ENCODE measurements at regions not wholly inside any gene's neighbourhood (a gene's known extent, or its start where the extent isn't known, plus 50 kb on each side); places are given as distances from the start of the nearest gene placed in this dataset.

DNA sequence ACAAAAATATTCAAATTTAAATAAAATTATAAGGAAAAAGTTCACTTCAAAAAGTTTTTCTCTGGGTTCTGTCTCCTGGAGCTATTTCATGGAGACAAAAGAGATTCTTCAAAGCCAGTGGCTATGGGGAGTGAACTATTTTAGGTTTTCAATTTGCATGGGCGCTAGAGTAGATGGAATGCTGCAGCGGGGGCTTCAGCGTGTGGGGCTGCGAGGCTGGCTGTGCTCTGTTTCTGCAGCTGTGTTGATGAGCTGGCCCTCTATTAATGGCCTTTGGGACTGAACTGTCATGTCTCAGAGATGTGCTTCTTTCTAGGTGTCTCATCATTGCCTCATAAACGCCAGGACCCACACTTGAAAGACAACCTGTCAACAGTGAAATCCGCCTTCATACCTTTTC is 108.4 kb upstream of the NPY start:
- Histone ChIP-seq H2BK5ac (ENCODE audit: low read depth, low read length, poor library complexity, severe bottlenecking) (no peak overlapping the region), H3K9ac (ENCODE audit: low read depth, low read length) (no peak overlapping the region), H3K9me1 (ENCODE audit: insufficient read depth, low read length) (no peaks in the 10 kb centered on the region), H2AK9ac (replicated peaks; ENCODE audit: low read depth, low read length, poor library complexity) (no peak overlapping the region), H3K4ac (ENCODE audit: low read depth, low read length) (no peak overlapping the region), H3K56ac (ENCODE audit: extremely low read depth, insufficient read depth, low read length) (no peak overlapping the region), H3K36me3 (ENCODE audit: control insufficient read depth, insufficient read depth, low read length) (no peaks in the 10 kb centered on the region), H2BK15ac (ENCODE audit: low read depth, low read length) (no peak overlapping the region), H3K27ac (ENCODE audit: insufficient read depth, low read length) (no peak overlapping the region), H4K20me1 (ENCODE audit: insufficient read depth, low read length) (no peaks in the 10 kb centered on the region), H3K27me3 (ENCODE audit: control insufficient read depth, insufficient read depth, low read length) (no peaks in the 10 kb centered on the region), H3K9me3 (ENCODE audit: control insufficient read depth, insufficient read depth, low read length) (no peaks in the 10 kb centered on the region), H3K4me2 (ENCODE audit: low read depth, low read length) (no peak overlapping the region), H4K91ac (ENCODE audit: insufficient read depth, low read depth, low read length) (no peak overlapping the region), H3K79me1 (ENCODE audit: low read depth in 1 of 2, low read length in 2 of 2) (no peaks in the 10 kb centered on the region), H3K4me1 (ENCODE audit: control insufficient read depth, insufficient read depth, low read length) (no peaks in the 10 kb centered on the region), H4K8ac (ENCODE audit: low read depth in 2 of 2, low read length in 2 of 2) (no peak overlapping the region), H3K14ac (replicated peaks; ENCODE audit: low read depth, low read length) (no peak overlapping the region), H3K18ac (ENCODE audit: low read depth, low read length) (no peak overlapping the region), H3K23ac (ENCODE audit: low read depth, low read length) (no peak overlapping the region), H2BK20ac (ENCODE audit: low read depth, low read length) (no peak overlapping the region), H2AFZ (replicated peaks; ENCODE audit: low read length, poor library complexity) (no peak overlapping the region), H3K4me3 (ENCODE audit: insufficient read depth, low read depth, low read length) (no peak overlapping the region), H2AK5ac (ENCODE audit: low read depth, low read length) (no peak overlapping the region), H2BK120ac (ENCODE audit: low read depth, low read length) (no peak overlapping the region), H4K5ac (ENCODE audit: low read depth, low read length) (no peak overlapping the region)
- intact Hi-C loops (cut with micrococcal nuclease) (no loop called here), in situ Hi-C loops (cut with MboI; ENCODE audit: low sequenced_read_pairs) (no loop called here), dilution Hi-C loops (cut with HindIII; ENCODE audit: low sequenced_read_pairs, unreplicated experiment) (no loop called here)
- BruUV-seq (replicated peaks): no TSS peak
- TF ChIP-seq POLR2A (IDR thresholded peaks at IDR 0.05; ENCODE audit: low read depth, low read length): no peak
- TF ChIP-seq MAZ (IDR thresholded peaks at IDR 0.05; ENCODE audit: borderline replicate concordance, low read depth, low read length): no peak
- TF ChIP-seq CHD1 (IDR thresholded peaks at IDR 0.05; ENCODE audit: low read depth, low read length): no peak
- no peak for TF ChIP-seq SMC3 (IDR thresholded peaks at IDR 0.05; ENCODE audit: low read depth, low read length)
- TF ChIP-seq BHLHE40 (IDR thresholded peaks at IDR 0.05; ENCODE audit: low read depth, low read length): no peak
- no peak for TF ChIP-seq FOS (IDR thresholded peaks at IDR 0.05; ENCODE audit: low read depth, low read length)
- TF ChIP-seq, protein P1, sequence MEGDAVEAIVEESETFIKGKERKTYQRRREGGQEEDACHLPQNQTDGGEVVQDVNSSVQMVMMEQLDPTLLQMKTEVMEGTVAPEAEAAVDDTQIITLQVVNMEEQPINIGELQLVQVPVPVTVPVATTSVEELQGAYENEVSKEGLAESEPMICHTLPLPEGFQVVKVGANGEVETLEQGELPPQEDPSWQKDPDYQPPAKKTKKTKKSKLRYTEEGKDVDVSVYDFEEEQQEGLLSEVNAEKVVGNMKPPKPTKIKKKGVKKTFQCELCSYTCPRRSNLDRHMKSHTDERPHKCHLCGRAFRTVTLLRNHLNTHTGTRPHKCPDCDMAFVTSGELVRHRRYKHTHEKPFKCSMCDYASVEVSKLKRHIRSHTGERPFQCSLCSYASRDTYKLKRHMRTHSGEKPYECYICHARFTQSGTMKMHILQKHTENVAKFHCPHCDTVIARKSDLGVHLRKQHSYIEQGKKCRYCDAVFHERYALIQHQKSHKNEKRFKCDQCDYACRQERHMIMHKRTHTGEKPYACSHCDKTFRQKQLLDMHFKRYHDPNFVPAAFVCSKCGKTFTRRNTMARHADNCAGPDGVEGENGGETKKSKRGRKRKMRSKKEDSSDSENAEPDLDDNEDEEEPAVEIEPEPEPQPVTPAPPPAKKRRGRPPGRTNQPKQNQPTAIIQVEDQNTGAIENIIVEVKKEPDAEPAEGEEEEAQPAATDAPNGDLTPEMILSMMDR (conservative IDR thresholded peaks at IDR 0.05; ENCODE audit: low read depth, low read length): no peak
- no peak for TF ChIP-seq CEBPB (IDR thresholded peaks at IDR 0.05; ENCODE audit: low read depth, low read length)
- TF ChIP-seq NFE2L2 (IDR thresholded peaks at IDR 0.05; ENCODE audit: low read depth, low read length): no peak
- no peak for TF ChIP-seq MAFK (IDR thresholded peaks at IDR 0.05; ENCODE audit: low read depth, low read length)
- TF ChIP-seq, protein P2, sequence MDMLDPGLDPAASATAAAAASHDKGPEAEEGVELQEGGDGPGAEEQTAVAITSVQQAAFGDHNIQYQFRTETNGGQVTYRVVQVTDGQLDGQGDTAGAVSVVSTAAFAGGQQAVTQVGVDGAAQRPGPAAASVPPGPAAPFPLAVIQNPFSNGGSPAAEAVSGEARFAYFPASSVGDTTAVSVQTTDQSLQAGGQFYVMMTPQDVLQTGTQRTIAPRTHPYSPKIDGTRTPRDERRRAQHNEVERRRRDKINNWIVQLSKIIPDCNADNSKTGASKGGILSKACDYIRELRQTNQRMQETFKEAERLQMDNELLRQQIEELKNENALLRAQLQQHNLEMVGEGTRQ (IDR thresholded peaks at IDR 0.05; ENCODE audit: low read depth, low read length): no peak
- TF ChIP-seq RCOR1 (IDR thresholded peaks at IDR 0.05; ENCODE audit: insufficient replicate concordance, low read length): no peak
- TF ChIP-seq, protein P3, sequence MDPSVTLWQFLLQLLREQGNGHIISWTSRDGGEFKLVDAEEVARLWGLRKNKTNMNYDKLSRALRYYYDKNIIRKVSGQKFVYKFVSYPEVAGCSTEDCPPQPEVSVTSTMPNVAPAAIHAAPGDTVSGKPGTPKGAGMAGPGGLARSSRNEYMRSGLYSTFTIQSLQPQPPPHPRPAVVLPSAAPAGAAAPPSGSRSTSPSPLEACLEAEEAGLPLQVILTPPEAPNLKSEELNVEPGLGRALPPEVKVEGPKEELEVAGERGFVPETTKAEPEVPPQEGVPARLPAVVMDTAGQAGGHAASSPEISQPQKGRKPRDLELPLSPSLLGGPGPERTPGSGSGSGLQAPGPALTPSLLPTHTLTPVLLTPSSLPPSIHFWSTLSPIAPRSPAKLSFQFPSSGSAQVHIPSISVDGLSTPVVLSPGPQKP (IDR thresholded peaks at IDR 0.05; ENCODE audit: borderline replicate concordance, low read depth, low read length): no peak
- no peak for TF ChIP-seq MXI1 (IDR thresholded peaks at IDR 0.05; ENCODE audit: borderline replicate concordance, low read depth, low read length)
- TF ChIP-seq RFX5 (IDR thresholded peaks at IDR 0.05; ENCODE audit: low read depth, low read length): no peak
- TF ChIP-seq RAD21 (IDR thresholded peaks at IDR 0.05; ENCODE audit: low read length): no peak
- POLR2A ChIA-PET (ENCODE audit: unreplicated experiment): no interaction called here
- DNase-seq (no peak), ATAC-seq (ENCODE audit: low read depth) (no peak)
- CTCF ChIA-PET: no interaction called here
- WGBS, 2 experiments (ENCODE audit: extremely low coverage in 2 of 2, insufficient read length in 1 of 2): no CpG with 5 or more reads among the region's 6 CpGs

Measured in IMR-90 (cell line).